CD4-positive, alpha-beta T cell (primary cell): ENCODE measurements at regions not wholly inside any gene's neighbourhood (a gene's known extent, or its start where the extent isn't known, plus 50 kb on each side); places are given as distances from the start of the nearest gene placed in this dataset.

ENCODE experiments used
- ATAC-seq: fragments of 200-7000 bp; cut with Tn5 transposase; one replicate; pipeline ENCODE4 v1.10.0; 2022; ENCODE audit warnings: mild to moderate bottlenecking; ENCODE audit not compliant: poor library complexity
- CTCF ChIA-PET: fragments of 350-600 bp; sonication (Branson Sonifier 250); formaldehyde crosslinking; loops from one replicate; lab custom pipeline; 2021; ENCODE audit warnings: antibody characterized with exemption, inconsistent platforms; lab: Charles Lee
- POLR2A ChIA-PET: fragments of 350-600 bp; sonication (Branson Sonifier 250); formaldehyde crosslinking; loops from one replicate; lab custom pipeline; 2021; ENCODE audit warnings: antibody characterized with exemption, inconsistent platforms; lab: Charles Lee
- DNase-seq, 14 experiments: peaks; one replicate each; pipeline ENCODE4 v3.0.0-alpha.2; 2013 to 2020; ENCODE audit warnings: mixed read lengths in 2 of 14
- H3K27ac ChIP-seq, 2 donors: one replicate each; pipeline versions ENCODE4 v1.5.1 to v1.7.0; 2013; ENCODE audit warnings: low read length in 2 of 2, low read depth in 1 of 2, mild to moderate bottlenecking in 1 of 2
- H3K27me3 ChIP-seq, 2 experiments: 1 replicate in 1 of 2; 2 replicates in 1 of 2; pipeline versions ENCODE4 v1.6.1 to v1.7.0; 2013; ENCODE audit warnings: low read length in 2 of 2, control low read depth in 1 of 2, mild to moderate bottlenecking in 1 of 2, moderate library complexity in 1 of 2; ENCODE audit not compliant: insufficient read depth in 2 of 2, control insufficient read depth in 1 of 2
- H3K36me3 ChIP-seq: one replicate; pipeline ENCODE4 v1.6.1; 2013; ENCODE audit warnings: low read length, control low read depth; ENCODE audit not compliant: insufficient read depth
- H3K4me1 ChIP-seq: one replicate; pipeline ENCODE4 v1.6.1; 2013; ENCODE audit warnings: low read length, control low read depth; ENCODE audit not compliant: insufficient read depth
- H3K4me3 ChIP-seq: one replicate; pipeline ENCODE4 v1.5.1; 2013; ENCODE audit warnings: mild to moderate bottlenecking, low read length, moderate library complexity
- H3K9me3 ChIP-seq, 2 experiments: 1 replicate in 1 of 2; 2 replicates in 1 of 2; pipeline versions ENCODE4 v1.6.1 to v1.7.0; 2013; ENCODE audit warnings: low read length in 2 of 2, mild to moderate bottlenecking in 2 of 2, control low read depth in 1 of 2, moderate library complexity in 1 of 2; ENCODE audit not compliant: control insufficient read depth in 1 of 2, insufficient read depth in 1 of 2
- H3K27ac Mint-ChIP-seq: one replicate; pipeline ENCODE4 v1.8.0; 2020; ENCODE audit warnings: mixed read lengths
- H3K27me3 Mint-ChIP-seq: one replicate; pipeline ENCODE4 v1.8.0; 2021; ENCODE audit warnings: mixed read lengths
- H3K36me3 Mint-ChIP-seq: one replicate; pipeline ENCODE4 v1.8.0; 2021; ENCODE audit warnings: low read depth, mixed read lengths
- H3K4me1 Mint-ChIP-seq: one replicate; pipeline ENCODE4 v1.8.0; 2021; ENCODE audit warnings: low read depth, mixed read lengths
- H3K4me3 Mint-ChIP-seq: one replicate; pipeline ENCODE4 v1.8.0; 2020; ENCODE audit warnings: mild to moderate bottlenecking, mixed read lengths
- H3K9me3 Mint-ChIP-seq: one replicate; pipeline ENCODE4 v1.8.0; 2020; ENCODE audit warnings: mixed read lengths
- intact Hi-C, 2 experiments: fragments of 100-400 bp; cut with DNase I in 1 of 2; cut with micrococcal nuclease in 1 of 2; formaldehyde crosslinking; loops; one replicate each; pipeline versions ENCODE4 v1.15.1 to v1.9.0; 2023 to 2025; cut with DNase I, micrococcal nuclease
- TF ChIP-seq, protein P1 (sequence below): fragments of 200-600 bp; IDR thresholded peaks from one replicate; pipeline ENCODE4 v1.8.0; 2022; ENCODE audit warnings: antibody characterized with exemption, mild to moderate bottlenecking

DNA sequence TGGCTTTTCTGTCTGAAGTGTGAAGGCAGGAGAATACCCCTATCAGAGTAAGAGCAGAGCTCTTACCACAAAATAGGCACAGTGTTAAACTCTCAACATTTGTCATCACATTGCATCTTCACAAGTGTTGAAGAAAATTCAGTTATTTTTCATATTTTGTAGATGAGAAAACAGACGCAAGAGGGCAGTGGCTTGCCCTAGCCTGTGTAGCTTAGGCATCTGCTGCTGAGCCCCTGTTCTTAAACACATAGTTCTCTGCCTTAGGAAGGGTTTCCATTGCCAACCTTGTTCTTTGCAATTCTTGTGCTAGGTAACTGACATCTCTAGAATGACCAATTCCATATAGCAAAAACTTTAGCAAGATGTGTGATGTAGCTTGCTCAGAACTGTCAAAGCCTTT is 112.7 kb upstream of the RMDN2 start:
- Histone ChIP-seq H3K27ac (no peak overlapping the region), H3K4me1 (no peaks in the 10 kb centered on the region), H3K27me3 (no peaks in the 10 kb centered on the region), H3K9me3 (no peaks in the 10 kb centered on the region), H3K4me3 (no peak overlapping the region), H3K36me3 (no peaks in the 10 kb centered on the region)
- ATAC-seq (no peak), DNase-seq (no peak)
- H3K4me3 Mint-ChIP-seq, result no peak overlapping the region
- H3K4me1 Mint-ChIP-seq, result peaks cover 6% of the 10 kb centered on the region
- peaks cover 3% of the 10 kb centered on the region for H3K9me3 Mint-ChIP-seq
- H3K27ac Mint-ChIP-seq, result no peak overlapping the region
- intact Hi-C loops, result no loop called here
- CTCF ChIA-PET, result no interaction called here
- H3K27me3 Mint-ChIP-seq, result no peaks in the 10 kb centered on the region
- H3K36me3 Mint-ChIP-seq, result no peaks in the 10 kb centered on the region
- TF ChIP-seq, protein P1, sequence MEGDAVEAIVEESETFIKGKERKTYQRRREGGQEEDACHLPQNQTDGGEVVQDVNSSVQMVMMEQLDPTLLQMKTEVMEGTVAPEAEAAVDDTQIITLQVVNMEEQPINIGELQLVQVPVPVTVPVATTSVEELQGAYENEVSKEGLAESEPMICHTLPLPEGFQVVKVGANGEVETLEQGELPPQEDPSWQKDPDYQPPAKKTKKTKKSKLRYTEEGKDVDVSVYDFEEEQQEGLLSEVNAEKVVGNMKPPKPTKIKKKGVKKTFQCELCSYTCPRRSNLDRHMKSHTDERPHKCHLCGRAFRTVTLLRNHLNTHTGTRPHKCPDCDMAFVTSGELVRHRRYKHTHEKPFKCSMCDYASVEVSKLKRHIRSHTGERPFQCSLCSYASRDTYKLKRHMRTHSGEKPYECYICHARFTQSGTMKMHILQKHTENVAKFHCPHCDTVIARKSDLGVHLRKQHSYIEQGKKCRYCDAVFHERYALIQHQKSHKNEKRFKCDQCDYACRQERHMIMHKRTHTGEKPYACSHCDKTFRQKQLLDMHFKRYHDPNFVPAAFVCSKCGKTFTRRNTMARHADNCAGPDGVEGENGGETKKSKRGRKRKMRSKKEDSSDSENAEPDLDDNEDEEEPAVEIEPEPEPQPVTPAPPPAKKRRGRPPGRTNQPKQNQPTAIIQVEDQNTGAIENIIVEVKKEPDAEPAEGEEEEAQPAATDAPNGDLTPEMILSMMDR, result no peak
- POLR2A ChIA-PET, result no interaction called here

DNA sequence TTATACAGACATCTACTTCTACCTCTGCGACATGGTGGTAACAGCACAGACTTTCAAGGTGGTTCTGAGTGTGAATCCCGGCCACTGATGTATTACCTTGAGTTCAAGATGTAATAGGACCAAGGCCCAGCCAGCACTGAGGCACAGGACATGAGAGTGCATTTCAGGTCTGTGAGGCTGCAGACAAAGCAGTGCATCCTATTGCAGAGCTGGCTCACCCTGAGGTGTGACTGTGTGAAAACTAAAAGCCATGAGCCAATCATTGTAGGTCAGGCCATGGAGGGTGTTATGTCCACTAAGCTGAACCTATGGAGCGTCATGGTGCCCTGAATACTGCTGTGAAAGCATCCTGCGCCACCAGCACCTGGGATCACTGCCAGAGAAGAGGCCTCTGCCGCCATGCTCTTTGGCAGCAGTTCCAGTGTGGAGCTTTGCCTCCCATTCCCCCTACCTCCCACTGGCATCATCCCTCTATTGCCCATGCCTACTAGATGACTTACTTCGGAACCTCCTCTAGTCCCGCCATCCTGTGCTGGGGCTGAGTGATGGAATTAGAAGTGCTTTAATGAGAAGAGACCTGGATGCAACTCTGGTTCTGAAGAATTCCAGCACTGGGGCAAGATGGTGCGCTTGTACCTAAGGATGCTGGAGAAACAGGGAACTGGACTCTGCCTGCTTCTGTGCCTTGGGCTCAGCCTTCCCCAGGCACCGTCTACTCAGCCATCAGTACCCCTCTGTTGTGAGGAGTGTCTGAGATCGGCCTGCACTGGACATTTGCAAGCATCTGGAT is 112.0 kb upstream of the RMDN2 start:
- H3K27me3 Mint-ChIP-seq, result no peaks in the 10 kb centered on the region
- no peak overlapping the region for H3K4me3 ChIP-seq
- DNase-seq, result no peak
- no peak overlapping the region for H3K27ac ChIP-seq
- TF ChIP-seq, protein P1, result no peak
- no peak overlapping the region for H3K4me3 Mint-ChIP-seq
- H3K4me1 Mint-ChIP-seq, result peaks cover 6% of the 10 kb centered on the region
- H3K36me3 Mint-ChIP-seq, result no peaks in the 10 kb centered on the region
- intact Hi-C loops, result no loop called here
- no peaks in the 10 kb centered on the region for H3K9me3 ChIP-seq
- peaks cover 3% of the 10 kb centered on the region for H3K9me3 Mint-ChIP-seq
- H3K27ac Mint-ChIP-seq, result no peak overlapping the region
- ATAC-seq, result no peak
- no peaks in the 10 kb centered on the region for H3K27me3 ChIP-seq
- no peaks in the 10 kb centered on the region for H3K4me1 ChIP-seq
- ChIA-PET CTCF (no interaction called here), POLR2A (no interaction called here)
- H3K36me3 ChIP-seq, result no peaks in the 10 kb centered on the region

DNA sequence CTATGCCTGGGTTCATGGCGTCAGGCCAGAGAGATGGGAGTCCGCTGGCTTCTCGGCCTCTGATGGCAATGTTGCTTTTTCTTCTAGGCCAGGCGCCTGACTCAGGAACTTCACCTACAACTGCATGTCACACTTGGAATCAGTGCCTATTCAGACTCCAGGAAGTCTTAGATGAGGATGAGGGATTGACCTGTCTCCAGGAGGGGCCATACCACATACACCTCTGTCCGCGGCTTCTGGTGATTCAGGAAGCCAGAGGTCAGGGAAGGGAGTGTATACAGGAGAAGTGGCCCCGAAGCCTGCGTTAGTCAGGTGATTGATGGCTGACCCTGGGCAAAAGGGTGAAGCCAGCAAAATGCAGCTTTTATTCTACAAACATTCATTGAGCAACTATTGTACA is 109.1 kb upstream of the RMDN2 start:
- H3K27ac Mint-ChIP-seq, result no peak overlapping the region
- Histone ChIP-seq H3K27me3 (no peaks in the 10 kb centered on the region), H3K27ac (no peak overlapping the region), H3K9me3 (no peaks in the 10 kb centered on the region), H3K4me3 (no peak overlapping the region), H3K4me1 (no peaks in the 10 kb centered on the region), H3K36me3 (no peaks in the 10 kb centered on the region)
- no peak overlapping the region for H3K4me3 Mint-ChIP-seq
- ATAC-seq (no peak), DNase-seq (no peak)
- no peaks in the 10 kb centered on the region for H3K27me3 Mint-ChIP-seq
- ChIA-PET POLR2A (interaction anchor here (0.6 kb wide), 1 partner anchor 822 kb away, joined by 3 read pairs; no protein-coding TSS in a partner anchor), CTCF (no interaction called here)
- no peaks in the 10 kb centered on the region for H3K9me3 Mint-ChIP-seq
- H3K36me3 Mint-ChIP-seq, result no peaks in the 10 kb centered on the region
- intact Hi-C loops, result no loop called here
- TF ChIP-seq, protein P1, result no peak
- no peaks in the 10 kb centered on the region for H3K4me1 Mint-ChIP-seq
